ENCODE measurements at regions not wholly inside any gene's neighbourhood (a gene's known extent, or its start where the extent isn't known, plus 50 kb on each side); places are given as distances from the start of the nearest gene placed in this dataset.

DNA sequence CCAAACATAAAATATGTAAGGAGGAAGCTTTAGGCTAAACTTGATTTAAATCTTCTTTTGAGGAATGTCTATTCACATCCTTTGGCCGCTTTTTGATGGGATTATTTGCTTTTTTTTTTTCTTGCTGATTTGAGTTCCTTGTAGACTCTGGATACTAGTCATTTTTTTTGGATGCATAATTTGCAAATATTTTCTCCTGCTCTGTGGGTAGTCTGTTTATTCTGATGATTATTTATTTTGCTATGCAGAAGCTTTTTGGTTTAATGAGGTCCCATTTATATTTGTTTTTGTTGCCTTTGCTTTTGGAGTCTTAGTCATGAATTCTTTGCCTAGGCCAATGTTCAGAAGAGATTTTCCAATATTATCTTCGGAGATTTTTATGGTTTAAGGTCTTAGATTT is 144.9 kb downstream of the MAGEC2 start:
- TF ChIP-seq, protein P1, sequence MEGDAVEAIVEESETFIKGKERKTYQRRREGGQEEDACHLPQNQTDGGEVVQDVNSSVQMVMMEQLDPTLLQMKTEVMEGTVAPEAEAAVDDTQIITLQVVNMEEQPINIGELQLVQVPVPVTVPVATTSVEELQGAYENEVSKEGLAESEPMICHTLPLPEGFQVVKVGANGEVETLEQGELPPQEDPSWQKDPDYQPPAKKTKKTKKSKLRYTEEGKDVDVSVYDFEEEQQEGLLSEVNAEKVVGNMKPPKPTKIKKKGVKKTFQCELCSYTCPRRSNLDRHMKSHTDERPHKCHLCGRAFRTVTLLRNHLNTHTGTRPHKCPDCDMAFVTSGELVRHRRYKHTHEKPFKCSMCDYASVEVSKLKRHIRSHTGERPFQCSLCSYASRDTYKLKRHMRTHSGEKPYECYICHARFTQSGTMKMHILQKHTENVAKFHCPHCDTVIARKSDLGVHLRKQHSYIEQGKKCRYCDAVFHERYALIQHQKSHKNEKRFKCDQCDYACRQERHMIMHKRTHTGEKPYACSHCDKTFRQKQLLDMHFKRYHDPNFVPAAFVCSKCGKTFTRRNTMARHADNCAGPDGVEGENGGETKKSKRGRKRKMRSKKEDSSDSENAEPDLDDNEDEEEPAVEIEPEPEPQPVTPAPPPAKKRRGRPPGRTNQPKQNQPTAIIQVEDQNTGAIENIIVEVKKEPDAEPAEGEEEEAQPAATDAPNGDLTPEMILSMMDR (IDR thresholded peaks at IDR 0.05), result no peak
- no peak for TF ChIP-seq POLR2A (IDR thresholded peaks at IDR 0.05)
